NT2/D1 (cell line): ENCODE measurements at regions not wholly inside any gene's neighbourhood (a gene's known extent, or its start where the extent isn't known, plus 50 kb on each side); places are given as distances from the start of the nearest gene placed in this dataset.

ENCODE experiments used
- YY1 ChIP-seq: IDR thresholded peaks from 2 replicates; pipeline ENCODE4 v1.6.1; 2011; ENCODE audit not compliant: insufficient read length, insufficient read depth
- ZNF274 ChIP-seq: IDR thresholded peaks from 2 replicates; pipeline ENCODE4 v1.6.1; 2011; ENCODE audit warnings: mild to moderate bottlenecking, low read depth, low read length

DNA sequence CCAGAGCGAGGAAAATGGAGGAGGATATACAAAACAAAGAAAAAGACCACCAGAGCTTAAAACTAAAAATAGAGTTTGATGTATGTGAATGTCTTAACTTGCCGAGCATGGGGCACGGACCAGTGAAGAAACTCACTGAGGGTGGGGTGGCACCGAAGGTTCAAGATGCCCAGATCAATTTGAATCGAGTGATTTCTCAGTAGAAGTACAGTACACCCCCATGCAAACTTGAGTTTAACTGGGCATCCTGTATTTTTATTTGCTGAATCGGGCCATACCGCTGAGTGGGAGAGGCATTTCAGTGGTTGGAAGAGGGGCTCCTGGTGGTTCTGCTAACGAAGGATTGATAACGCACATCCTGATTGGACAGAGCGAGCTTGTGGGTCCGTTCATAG is 81.7 kb downstream of the ANKRD60 start:
- no peak for TF ChIP-seq ZNF274
- TF ChIP-seq YY1, result no peak
